ENCODE measurements at regions not wholly inside any gene's neighbourhood (a gene's known extent, or its start where the extent isn't known, plus 50 kb on each side); places are given as distances from the start of the nearest gene placed in this dataset.
"Not testable (repeated sequence)": the region's sequence is repeated elsewhere in the genome, so short reads cannot be mapped to it uniquely, and the experiment has no call there.

GRCh38 chr21:8993943-8994639 lies 1527.3 kb upstream of the TPTE start:
- H3K9me3 ChIP-seq, result peaks cover 0 to 14% (median 0%) of the 10 kb centered on the region in 4 donors
- H3K4me1 ChIP-seq, result no peaks in the 10 kb centered on the region
- H3K36me3 ChIP-seq, result no peaks in the 10 kb centered on the region
- no peak for DNase-seq (ENCODE audit: low spot score in 2 of 2)
- WGBS, 2 donors, result 47% methylated on average over 7 of the region's 7 CpGs
- H3K27me3 ChIP-seq, result no peaks in the 10 kb centered on the region
- no peak overlapping the region for H3K27ac ChIP-seq
- no peak overlapping the region for H3K4me3 ChIP-seq
- TF ChIP-seq POLR2A (IDR thresholded peaks at IDR 0.05) (no peak), CTCF (IDR thresholded peaks at IDR 0.05) (no peak), EP300 (IDR thresholded peaks at IDR 0.05) (no peak)

GRCh38 chr21:8994640-8995511 lies 1526.5 kb upstream of the TPTE start:
- Histone ChIP-seq H3K36me3 (no peaks in the 10 kb centered on the region), H3K9me3 (peaks cover 0 to 9% (median 0%) of the 10 kb centered on the region in 4 donors), H3K4me1 (no peaks in the 10 kb centered on the region), H3K27ac (no peak overlapping the region), H3K27me3 (no peaks in the 10 kb centered on the region), H3K4me3 (no peak overlapping the region)
- TF ChIP-seq CTCF (IDR thresholded peaks at IDR 0.05) (no peak), EP300 (IDR thresholded peaks at IDR 0.05) (no peak), POLR2A (IDR thresholded peaks at IDR 0.05) (no peak)
- WGBS, 2 donors, result 36 to 37% methylated on average over 7 of the region's 7 CpGs
- no peak for DNase-seq (ENCODE audit: low spot score in 2 of 2)

DNA sequence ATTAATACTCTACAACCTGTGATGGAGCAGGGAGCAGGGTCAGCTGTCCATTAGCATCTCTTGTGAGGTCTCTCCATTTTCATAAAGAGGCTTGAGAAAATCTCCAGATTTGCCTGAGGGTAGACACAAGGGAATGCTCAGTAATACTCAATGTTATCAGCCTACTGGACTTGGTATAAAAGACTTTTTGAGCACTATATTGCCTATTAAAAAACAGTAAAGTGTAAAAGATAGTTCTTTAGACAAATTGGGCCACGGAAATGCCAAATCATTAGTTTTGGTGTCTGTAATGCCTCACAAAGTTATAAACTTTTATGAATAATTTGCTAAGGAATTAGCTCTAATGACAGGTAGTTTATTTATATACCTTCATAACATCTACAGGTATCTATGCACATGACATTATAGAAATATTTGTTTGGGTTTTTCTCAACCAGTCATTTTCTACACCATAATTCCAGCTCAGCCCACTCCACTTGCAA lies 1524.9 kb upstream of the TPTE start:
- peaks cover 0 to 16% (median 0%) of the 10 kb centered on the region in 4 donors for H3K9me3 ChIP-seq
- not testable (repeated sequence) for H3K36me3 ChIP-seq; H3K4me3 ChIP-seq; H3K27ac ChIP-seq; H3K4me1 ChIP-seq; H3K27me3 ChIP-seq; DNase-seq (ENCODE audit: low spot score in 2 of 2)
- WGBS, 2 donors, result 15 to 43% methylated on average over 1 of the region's 1 CpG

- Histone ChIP-seq H3K27me3 (no peaks in the 10 kb centered on the region), H3K4me3 (no peak overlapping the region), H3K27ac (no peak overlapping the region), H3K4me1 (no peaks in the 10 kb centered on the region), H3K36me3 (no peaks in the 10 kb centered on the region), H3K9me3 (peaks cover 0 to 17% (median 0%) of the 10 kb centered on the region in 4 donors)
- DNase-seq (ENCODE audit: low spot score in 2 of 2), result no peak
- 65 to 75% methylated on average over 1 of the region's 1 CpG for WGBS, 2 donors
- no peak for TF ChIP-seq EP300 (IDR thresholded peaks at IDR 0.05)
- TF ChIP-seq POLR2A (IDR thresholded peaks at IDR 0.05), result no peak
- no peak for TF ChIP-seq CTCF (IDR thresholded peaks at IDR 0.05)
Measured at GRCh38 chr21:8997011-8997440, 1524.4 kb upstream of the TPTE start.

GRCh38 chr21:8997443-8998390 lies 1523.7 kb upstream of the TPTE start:
- H3K9me3 ChIP-seq, result peaks cover 0 to 17% (median 0%) of the 10 kb centered on the region in 4 donors
- H3K4me3 ChIP-seq; H3K27me3 ChIP-seq; H3K27ac ChIP-seq; DNase-seq (ENCODE audit: low spot score in 2 of 2); H3K4me1 ChIP-seq; H3K36me3 ChIP-seq: not testable (repeated sequence)
- 34 to 39% methylated on average over 4 of the region's 4 CpGs for WGBS, 2 donors

GRCh38 chr21:8998480-8998879 lies 1522.9 kb upstream of the TPTE start:
- H3K27ac ChIP-seq; H3K36me3 ChIP-seq; H3K4me3 ChIP-seq; H3K4me1 ChIP-seq; H3K27me3 ChIP-seq; DNase-seq (ENCODE audit: low spot score in 2 of 2): not testable (repeated sequence)
- H3K9me3 ChIP-seq, result peaks cover 0 to 17% (median 0%) of the 10 kb centered on the region in 4 donors
- WGBS, 2 donors, result 70 to 80% methylated on average over 1 of the region's 1 CpG
